ENCODE measurements at regions not wholly inside any gene's neighbourhood (a gene's known extent, or its start where the extent isn't known, plus 50 kb on each side); places are given as distances from the start of the nearest gene placed in this dataset.

DNA sequence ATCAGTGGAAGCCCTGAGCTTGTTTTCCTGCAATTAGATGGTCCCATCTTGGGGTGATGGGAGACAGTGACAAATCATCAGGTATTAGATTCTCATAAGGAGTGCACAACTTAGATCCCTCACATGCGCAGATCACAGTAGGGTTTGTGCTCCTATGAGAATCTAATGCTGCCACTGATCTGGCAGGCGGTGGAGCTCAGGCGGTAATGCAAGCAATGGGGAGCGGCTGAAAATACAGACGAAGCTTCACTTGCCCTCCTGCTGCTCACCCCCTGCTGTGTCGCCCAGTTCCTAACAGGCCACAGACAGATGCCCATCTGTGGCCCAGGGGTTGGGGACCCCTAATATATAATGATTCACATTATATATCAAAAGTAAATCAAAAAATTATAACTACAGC lies 258.8 kb upstream of the USP15 start:
- no TSS peak for BruUV-seq (replicated peaks)
- H3K9me3 ChIP-seq (ENCODE audit: insufficient read depth, low read depth) = no peaks in the 10 kb centered on the region

GRCh38 chr12:62003226-62003625 lies 257.0 kb upstream of the USP15 start:
- Histone ChIP-seq H2AFZ (no peak overlapping the region), H3K36me3 (ENCODE audit: low read depth) (no peaks in the 10 kb centered on the region), H3K79me2 (ENCODE audit: low read depth) (no peaks in the 10 kb centered on the region), H3K27ac (no peak overlapping the region), H3K9me3 (ENCODE audit: insufficient read depth, low read depth) (no peaks in the 10 kb centered on the region), H4K20me1 (ENCODE audit: insufficient read depth) (no peaks in the 10 kb centered on the region), H3K4me2 (no peak overlapping the region), H3K9me2 (ENCODE audit: insufficient read depth) (no peaks in the 10 kb centered on the region), H3F3A (ENCODE audit: insufficient read depth, low read depth) (no peaks in the 10 kb centered on the region), H3K4me1 (replicated peaks; ENCODE audit: insufficient read depth) (no peaks in the 10 kb centered on the region), H3K27me3 (ENCODE audit: insufficient read depth, low read depth) (no peaks in the 10 kb centered on the region), H3K4me3 (no peak overlapping the region)
- ChIA-PET CTCF (no interaction called here), POLR2A (ENCODE audit: unreplicated experiment) (no interaction called here)
- intact Hi-C loops (cut with micrococcal nuclease; ENCODE audit: unreplicated experiment) = no loop called here
- DNase-seq = no peak
- TF ChIP-seq CTCF (conservative IDR thresholded peaks at IDR 0.05) (no peak), EZH2 (IDR thresholded peaks at IDR 0.05; ENCODE audit: low read depth) (no peak)
- no TSS peak for BruUV-seq (replicated peaks)

More for the DNA sequence above, 258.8 kb upstream of the USP15 start:
- H3K4me1 ChIP-seq (replicated peaks; ENCODE audit: insufficient read depth) = no peaks in the 10 kb centered on the region
- intact Hi-C loops (cut with micrococcal nuclease; ENCODE audit: unreplicated experiment) = no loop called here
- TF ChIP-seq CTCF (conservative IDR thresholded peaks at IDR 0.05) = no peak
- TF ChIP-seq EZH2 (IDR thresholded peaks at IDR 0.05; ENCODE audit: low read depth) = no peak
- no peak overlapping the region for H3K4me3 ChIP-seq
- CTCF ChIA-PET = no interaction called here
- no peak overlapping the region for H2AFZ ChIP-seq
- DNase-seq = no peak
- H3K36me3 ChIP-seq (ENCODE audit: low read depth) = no peaks in the 10 kb centered on the region
- H3K27me3 ChIP-seq (ENCODE audit: insufficient read depth, low read depth) = no peaks in the 10 kb centered on the region
- H3F3A ChIP-seq (ENCODE audit: insufficient read depth, low read depth) = no peaks in the 10 kb centered on the region
- H3K9me2 ChIP-seq (ENCODE audit: insufficient read depth) = no peaks in the 10 kb centered on the region
- H3K79me2 ChIP-seq (ENCODE audit: low read depth) = no peaks in the 10 kb centered on the region
- no peak overlapping the region for H3K27ac ChIP-seq
- H3K4me2 ChIP-seq = no peak overlapping the region
- POLR2A ChIA-PET (ENCODE audit: unreplicated experiment) = no interaction called here
- no peaks in the 10 kb centered on the region for H4K20me1 ChIP-seq (ENCODE audit: insufficient read depth)

- Histone ChIP-seq H3K9me2 (ENCODE audit: insufficient read depth) (no peaks in the 10 kb centered on the region), H3K27me3 (ENCODE audit: insufficient read depth, low read depth) (no peaks in the 10 kb centered on the region), H3K4me3 (no peak overlapping the region), H2AFZ (no peak overlapping the region), H4K20me1 (ENCODE audit: insufficient read depth) (no peaks in the 10 kb centered on the region), H3K4me2 (no peak overlapping the region), H3K27ac (no peak overlapping the region), H3F3A (ENCODE audit: insufficient read depth, low read depth) (no peaks in the 10 kb centered on the region), H3K36me3 (ENCODE audit: low read depth) (no peaks in the 10 kb centered on the region), H3K79me2 (ENCODE audit: low read depth) (no peaks in the 10 kb centered on the region), H3K4me1 (replicated peaks; ENCODE audit: insufficient read depth) (no peaks in the 10 kb centered on the region), H3K9me3 (ENCODE audit: insufficient read depth, low read depth) (no peaks in the 10 kb centered on the region)
- no peak for TF ChIP-seq EZH2 (IDR thresholded peaks at IDR 0.05; ENCODE audit: low read depth)
- no peak for DNase-seq
- POLR2A ChIA-PET (ENCODE audit: unreplicated experiment) = no interaction called here
- BruUV-seq (replicated peaks) = no TSS peak
- intact Hi-C loops (cut with micrococcal nuclease; ENCODE audit: unreplicated experiment) = no loop called here
- CTCF ChIA-PET = no interaction called here
Measured at GRCh38 chr12:62003701-62004100, 256.5 kb upstream of the USP15 start.

DNA sequence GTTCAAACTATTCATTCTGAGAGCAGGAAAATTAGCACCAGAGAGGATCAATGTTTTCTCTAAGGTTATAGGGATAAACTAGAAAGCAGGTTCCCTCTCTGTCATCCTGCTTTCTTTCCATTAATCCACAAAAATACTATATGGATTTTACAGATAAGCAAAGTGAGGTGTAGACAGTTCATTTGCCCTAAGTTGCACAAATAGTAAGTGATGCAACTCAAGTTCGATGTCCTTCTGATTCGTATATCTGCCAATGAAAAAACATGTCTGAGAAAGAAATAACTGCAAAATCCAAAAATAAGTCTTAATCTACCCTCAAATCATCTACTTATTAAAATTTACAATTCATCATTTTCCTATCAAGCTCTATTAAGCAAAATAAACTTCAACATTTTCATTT lies 254.6 kb upstream of the USP15 start:
- Histone ChIP-seq H3K9me2 (ENCODE audit: insufficient read depth) (no peaks in the 10 kb centered on the region), H3K79me2 (ENCODE audit: low read depth) (no peaks in the 10 kb centered on the region), H3K4me3 (no peak overlapping the region), H3K27me3 (ENCODE audit: insufficient read depth, low read depth) (no peaks in the 10 kb centered on the region), H3K4me2 (no peak overlapping the region), H3K4me1 (replicated peaks; ENCODE audit: insufficient read depth) (no peaks in the 10 kb centered on the region), H3F3A (ENCODE audit: insufficient read depth, low read depth) (no peaks in the 10 kb centered on the region), H3K27ac (no peak overlapping the region), H4K20me1 (ENCODE audit: insufficient read depth) (no peaks in the 10 kb centered on the region), H3K9me3 (ENCODE audit: insufficient read depth, low read depth) (no peaks in the 10 kb centered on the region), H2AFZ (no peak overlapping the region), H3K36me3 (ENCODE audit: low read depth) (no peaks in the 10 kb centered on the region)
- no TSS peak for BruUV-seq (replicated peaks)
- intact Hi-C loops (cut with micrococcal nuclease; ENCODE audit: unreplicated experiment) = no loop called here
- POLR2A ChIA-PET (ENCODE audit: unreplicated experiment) = no interaction called here
- no peak for TF ChIP-seq CTCF (conservative IDR thresholded peaks at IDR 0.05)
- no peak for DNase-seq
- CTCF ChIA-PET = no interaction called here
